ENCODE measurements at regions not wholly inside any gene's neighbourhood (a gene's known extent, or its start where the extent isn't known, plus 50 kb on each side); places are given as distances from the start of the nearest gene placed in this dataset.

DNA sequence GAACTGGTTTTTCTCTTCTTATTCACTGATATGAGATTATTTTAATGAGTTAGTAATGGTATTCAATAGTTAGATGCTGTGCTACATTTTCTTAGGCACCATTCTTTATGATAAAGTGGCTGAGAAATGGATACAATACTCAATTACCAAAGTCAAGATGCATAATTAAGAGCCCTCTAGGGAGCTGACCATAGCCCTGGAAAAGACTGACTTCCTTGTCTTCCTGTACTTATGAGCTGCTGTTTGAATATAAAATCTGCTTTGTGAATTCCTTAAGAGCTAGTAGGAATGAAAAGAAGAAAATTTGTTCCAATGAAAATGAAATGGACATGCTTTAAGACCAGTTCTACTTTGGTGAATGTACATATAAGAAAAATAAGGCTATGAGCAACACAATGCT, 452.3 kb downstream of the KCNA4 start:
- ATAC-seq (ENCODE audit: low read depth in 2 of 2), result no peak
- Histone ChIP-seq H3K27me3 (ENCODE audit: control insufficient read depth, insufficient read depth, low read length) (no peaks in the 10 kb centered on the region), H3K4me1 (ENCODE audit: control insufficient read depth, insufficient read depth, low read length, poor library complexity, severe bottlenecking) (no peaks in the 10 kb centered on the region), H3K27ac (ENCODE audit: insufficient read depth, low read length, poor library complexity, severe bottlenecking) (no peak overlapping the region), H3K36me3 (ENCODE audit: control insufficient read depth, insufficient read depth, low read length) (no peaks in the 10 kb centered on the region), H3K9me3 (ENCODE audit: control insufficient read depth in 2 of 2, low read length in 2 of 2) (peaks cover 0 to 3% of the 10 kb centered on the region in 2 experiments), H3K4me3 (ENCODE audit: low read depth, low read length) (no peak overlapping the region)
- Mint-ChIP-seq H3K9me3 (peaks cover 2 to 24% (median 4%) of the 10 kb centered on the region in 7 donors), H3K4me3 (no peak overlapping the region), H3K27ac (no peak overlapping the region), H3K4me1 (no peaks in the 10 kb centered on the region), H3K27me3 (no peaks in the 10 kb centered on the region), H3K36me3 (no peaks in the 10 kb centered on the region)
- DNase-seq, result no peak

GRCh38 chr11:29562183-29562582, 454.6 kb downstream of the KCNA4 start:
- H3K27me3 Mint-ChIP-seq, result no peaks in the 10 kb centered on the region
- no peak overlapping the region for H3K27ac Mint-ChIP-seq
- H3K27ac ChIP-seq (ENCODE audit: insufficient read depth, low read length, poor library complexity, severe bottlenecking), result no peak overlapping the region
- H3K4me1 ChIP-seq (ENCODE audit: control insufficient read depth, insufficient read depth, low read length, poor library complexity, severe bottlenecking), result no peaks in the 10 kb centered on the region
- H3K9me3 ChIP-seq (ENCODE audit: control insufficient read depth in 2 of 2, low read length in 2 of 2), result no peaks in the 10 kb centered on the region
- peaks cover 0 to 26% (median 2%) of the 10 kb centered on the region in 7 donors for H3K9me3 Mint-ChIP-seq
- no peaks in the 10 kb centered on the region for H3K27me3 ChIP-seq (ENCODE audit: control insufficient read depth, insufficient read depth, low read length)
- DNase-seq (no peak), ATAC-seq (ENCODE audit: low read depth in 2 of 2) (no peak)
- no peaks in the 10 kb centered on the region for H3K36me3 ChIP-seq (ENCODE audit: control insufficient read depth, insufficient read depth, low read length)
- no peak overlapping the region for H3K4me3 ChIP-seq (ENCODE audit: low read depth, low read length)
- H3K36me3 Mint-ChIP-seq, result no peaks in the 10 kb centered on the region
- no peaks in the 10 kb centered on the region for H3K4me1 Mint-ChIP-seq
- no peak overlapping the region for H3K4me3 Mint-ChIP-seq

DNA sequence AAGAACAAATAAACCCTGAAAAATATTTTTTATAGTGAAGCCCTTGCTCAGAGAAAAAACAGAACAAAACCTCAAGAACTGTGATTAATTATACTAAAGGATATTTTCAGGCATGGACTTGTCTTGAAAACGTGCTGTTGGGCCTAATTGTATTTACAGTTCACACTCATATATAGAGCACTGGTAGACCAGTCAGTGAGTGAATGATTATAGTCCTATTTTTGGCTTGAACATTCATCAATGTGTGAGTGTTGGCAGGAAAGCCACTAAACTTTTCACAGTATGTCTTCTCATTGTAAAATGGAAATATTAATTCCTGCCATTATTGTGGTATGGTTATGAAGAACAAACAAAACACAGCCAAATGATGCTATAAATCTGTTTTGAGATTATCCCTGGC, 462.8 kb downstream of the KCNA4 start:
- Mint-ChIP-seq H3K4me1 (no peaks in the 10 kb centered on the region), H3K36me3 (no peaks in the 10 kb centered on the region), H3K27ac (no peak overlapping the region), H3K27me3 (no peaks in the 10 kb centered on the region), H3K4me3 (no peak overlapping the region), H3K9me3 (peaks cover 1 to 22% (median 11%) of the 10 kb centered on the region in 7 donors)
- Histone ChIP-seq H3K4me3 (ENCODE audit: low read depth, low read length) (no peak overlapping the region), H3K4me1 (ENCODE audit: control insufficient read depth, insufficient read depth, low read length, poor library complexity, severe bottlenecking) (no peaks in the 10 kb centered on the region), H3K36me3 (ENCODE audit: control insufficient read depth, insufficient read depth, low read length) (no peaks in the 10 kb centered on the region), H3K27ac (ENCODE audit: insufficient read depth, low read length, poor library complexity, severe bottlenecking) (no peak overlapping the region), H3K9me3 (ENCODE audit: control insufficient read depth in 2 of 2, low read length in 2 of 2) (no peaks in the 10 kb centered on the region), H3K27me3 (ENCODE audit: control insufficient read depth, insufficient read depth, low read length) (no peaks in the 10 kb centered on the region)
- ATAC-seq (ENCODE audit: low read depth in 2 of 2) (no peak), DNase-seq (no peak)

GRCh38 chr11:29538339-29539036, 478.3 kb downstream of the KCNA4 start:
- Histone ChIP-seq H3K27me3 (ENCODE audit: control insufficient read depth, insufficient read depth, low read length) (no peaks in the 10 kb centered on the region), H3K4me1 (ENCODE audit: control insufficient read depth, insufficient read depth, low read length, poor library complexity, severe bottlenecking) (no peaks in the 10 kb centered on the region), H3K4me3 (ENCODE audit: low read depth, low read length) (no peak overlapping the region), H3K36me3 (ENCODE audit: control insufficient read depth, insufficient read depth, low read length) (no peaks in the 10 kb centered on the region), H3K9me3 (ENCODE audit: control insufficient read depth in 2 of 2, low read length in 2 of 2) (peaks cover 0 to 7% of the 10 kb centered on the region in 2 experiments), H3K27ac (ENCODE audit: insufficient read depth, low read length, poor library complexity, severe bottlenecking) (no peak overlapping the region)
- no peak overlapping the region for H3K27ac Mint-ChIP-seq
- no peaks in the 10 kb centered on the region for H3K36me3 Mint-ChIP-seq
- peaks cover 0 to 2% (median 0%) of the 10 kb centered on the region in 4 donors for H3K4me1 Mint-ChIP-seq
- DNase-seq (no peak), ATAC-seq (ENCODE audit: low read depth in 2 of 2) (no peak)
- no peaks in the 10 kb centered on the region for H3K27me3 Mint-ChIP-seq
- peaks cover 2 to 13% (median 3%) of the 10 kb centered on the region in 7 donors for H3K9me3 Mint-ChIP-seq
- no peak overlapping the region for H3K4me3 Mint-ChIP-seq

DNA sequence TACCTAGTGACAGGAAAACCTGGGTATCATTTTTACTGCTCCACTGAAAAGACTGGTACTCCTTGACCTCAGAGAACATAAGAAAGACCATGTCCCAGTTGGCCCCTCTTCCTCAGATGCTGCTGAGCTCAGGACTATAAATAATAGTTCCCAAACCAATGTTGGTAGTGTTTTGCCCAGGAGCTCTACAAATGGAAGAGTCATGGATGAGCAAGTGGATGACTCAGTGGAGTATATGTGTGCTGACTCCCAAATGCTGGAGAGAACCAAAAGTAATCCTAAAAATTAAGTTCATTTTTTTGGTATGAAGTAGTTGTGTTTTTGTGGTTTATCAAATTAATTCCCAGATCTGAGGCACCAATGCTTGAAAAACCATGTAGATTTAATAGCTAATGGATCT, 482.0 kb downstream of the KCNA4 start:
- H3K36me3 ChIP-seq (ENCODE audit: control insufficient read depth, insufficient read depth, low read length), result no peaks in the 10 kb centered on the region
- H3K27me3 ChIP-seq (ENCODE audit: control insufficient read depth, insufficient read depth, low read length), result no peaks in the 10 kb centered on the region
- no peak overlapping the region for H3K27ac Mint-ChIP-seq
- H3K4me1 Mint-ChIP-seq, result peaks cover 0 to 2% (median 0%) of the 10 kb centered on the region in 4 donors
- H3K4me3 ChIP-seq (ENCODE audit: low read depth, low read length), result no peak overlapping the region
- peaks cover 0 to 4% of the 10 kb centered on the region in 2 experiments for H3K9me3 ChIP-seq (ENCODE audit: control insufficient read depth in 2 of 2, low read length in 2 of 2)
- H3K27ac ChIP-seq (ENCODE audit: insufficient read depth, low read length, poor library complexity, severe bottlenecking), result no peak overlapping the region
- H3K4me1 ChIP-seq (ENCODE audit: control insufficient read depth, insufficient read depth, low read length, poor library complexity, severe bottlenecking), result no peaks in the 10 kb centered on the region
- H3K27me3 Mint-ChIP-seq, result no peaks in the 10 kb centered on the region
- no peaks in the 10 kb centered on the region for H3K36me3 Mint-ChIP-seq
- H3K4me3 Mint-ChIP-seq, result no peak overlapping the region
- peaks cover 0 to 14% (median 3%) of the 10 kb centered on the region in 7 donors for H3K9me3 Mint-ChIP-seq
- ATAC-seq (ENCODE audit: low read depth in 2 of 2) (no peak), DNase-seq (no peak)

GRCh38 chr11:29530961-29531360, 485.9 kb downstream of the KCNA4 start:
- no peaks in the 10 kb centered on the region for H3K27me3 ChIP-seq (ENCODE audit: control insufficient read depth, insufficient read depth, low read length)
- peaks cover 0 to 14% (median 3%) of the 10 kb centered on the region in 7 donors for H3K9me3 Mint-ChIP-seq
- H3K27me3 Mint-ChIP-seq, result no peaks in the 10 kb centered on the region
- no peaks in the 10 kb centered on the region for H3K36me3 Mint-ChIP-seq
- ATAC-seq (ENCODE audit: low read depth in 2 of 2) (no peak), DNase-seq (no peak)
- H3K36me3 ChIP-seq (ENCODE audit: control insufficient read depth, insufficient read depth, low read length), result no peaks in the 10 kb centered on the region
- no peak overlapping the region for H3K27ac Mint-ChIP-seq
- H3K9me3 ChIP-seq (ENCODE audit: control insufficient read depth in 2 of 2, low read length in 2 of 2), result peaks cover 0 to 6% of the 10 kb centered on the region in 2 experiments
- no peaks in the 10 kb centered on the region for H3K4me1 ChIP-seq (ENCODE audit: control insufficient read depth, insufficient read depth, low read length, poor library complexity, severe bottlenecking)
- no peak overlapping the region for H3K4me3 Mint-ChIP-seq
- H3K4me1 Mint-ChIP-seq, result peaks cover 0 to 2% (median 0%) of the 10 kb centered on the region in 4 donors
- H3K4me3 ChIP-seq (ENCODE audit: low read depth, low read length), result no peak overlapping the region
- no peak overlapping the region for H3K27ac ChIP-seq (ENCODE audit: insufficient read depth, low read length, poor library complexity, severe bottlenecking)

DNA sequence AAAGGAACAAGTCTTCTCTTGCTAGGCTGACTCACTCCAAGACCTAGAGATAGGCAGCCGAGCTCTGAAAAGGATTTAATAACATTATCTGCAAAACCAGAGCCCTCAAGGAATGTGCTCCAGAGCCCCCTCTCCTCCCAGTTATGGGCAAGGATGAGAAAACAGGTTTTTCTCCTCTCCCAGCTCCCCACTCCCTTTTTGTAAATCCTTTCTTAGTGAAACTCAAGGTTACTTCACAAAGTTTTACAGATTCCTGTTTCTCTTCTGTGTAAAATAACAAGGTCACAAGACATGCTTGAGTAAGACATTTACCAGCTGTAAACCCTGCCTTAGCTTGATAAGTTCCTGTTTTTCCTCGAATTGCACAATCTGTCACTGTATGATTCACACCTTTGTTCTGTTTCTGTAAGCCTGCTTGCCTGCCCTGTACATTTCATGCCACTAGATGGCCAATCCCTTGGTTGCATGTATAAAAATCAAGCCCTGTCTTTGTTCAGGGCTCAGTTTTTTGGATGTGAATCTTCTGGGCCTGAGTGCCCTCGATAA, 489.4 kb downstream of the KCNA4 start:
- no peak for ATAC-seq (ENCODE audit: low read depth in 2 of 2)

More for the DNA sequence above, 489.4 kb downstream of the KCNA4 start:
- no peak overlapping the region for H3K4me3 ChIP-seq (ENCODE audit: low read depth, low read length)
- no peaks in the 10 kb centered on the region for H3K4me1 ChIP-seq (ENCODE audit: control insufficient read depth, insufficient read depth, low read length, poor library complexity, severe bottlenecking)
- peaks cover 0 to 20% of the 10 kb centered on the region in 2 experiments for H3K9me3 ChIP-seq (ENCODE audit: control insufficient read depth in 2 of 2, low read length in 2 of 2)
- H3K27ac Mint-ChIP-seq, result no peak overlapping the region
- DNase-seq, result no peak
- H3K27ac ChIP-seq (ENCODE audit: insufficient read depth, low read length, poor library complexity, severe bottlenecking), result no peak overlapping the region
- H3K36me3 Mint-ChIP-seq, result no peaks in the 10 kb centered on the region
- no peaks in the 10 kb centered on the region for H3K27me3 Mint-ChIP-seq
- H3K4me3 Mint-ChIP-seq, result no peak overlapping the region
- peaks cover 0 to 16% (median 6%) of the 10 kb centered on the region in 7 donors for H3K9me3 Mint-ChIP-seq
- no peaks in the 10 kb centered on the region for H3K27me3 ChIP-seq (ENCODE audit: control insufficient read depth, insufficient read depth, low read length)
- no peaks in the 10 kb centered on the region for H3K36me3 ChIP-seq (ENCODE audit: control insufficient read depth, insufficient read depth, low read length)
- H3K4me1 Mint-ChIP-seq, result no peaks in the 10 kb centered on the region
